ENCODE measurements at regions not wholly inside any gene's neighbourhood (a gene's known extent, or its start where the extent isn't known, plus 50 kb on each side); places are given as distances from the start of the nearest gene placed in this dataset.

DNA sequence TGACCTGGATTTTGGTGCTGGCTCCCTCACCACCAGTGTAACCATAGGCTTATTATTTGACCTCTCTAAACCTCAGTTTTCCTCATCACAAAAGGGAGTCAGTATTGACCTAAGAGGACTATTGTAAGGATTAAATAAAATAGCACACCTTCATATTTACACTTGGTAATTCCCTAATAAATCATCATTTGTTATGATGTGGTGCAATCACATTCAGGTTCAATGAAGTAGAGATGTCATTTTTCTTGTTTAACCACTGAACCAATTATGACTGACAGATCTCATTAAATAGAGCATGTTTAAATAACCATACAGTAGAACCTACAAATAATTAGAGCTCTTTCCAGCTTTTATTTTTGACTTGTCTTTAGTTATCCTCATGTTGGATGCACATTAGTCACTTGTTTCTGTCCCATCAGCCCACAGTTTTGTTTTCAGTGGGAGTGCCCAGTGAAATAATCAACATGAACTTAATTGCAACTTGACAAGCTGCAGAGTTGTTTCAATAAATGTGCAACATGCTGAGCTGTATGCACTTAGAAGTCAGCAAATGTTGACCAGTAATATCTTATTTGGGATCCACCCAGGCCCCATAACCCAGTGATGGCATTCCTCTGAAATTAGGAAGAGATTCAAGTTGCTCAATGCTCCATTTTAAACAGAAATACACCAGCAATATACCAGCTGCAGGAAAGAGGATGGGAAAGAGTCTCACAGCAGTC lies 451.7 kb upstream of the MARCKS start:
- TF ChIP-seq CTCF (conservative IDR thresholded peaks at IDR 0.05) (no peak), ZFX (IDR thresholded peaks at IDR 0.05) (no peak)

Data from C4-2B (cell line).